ENCODE measurements at regions not wholly inside any gene's neighbourhood (a gene's known extent, or its start where the extent isn't known, plus 50 kb on each side); places are given as distances from the start of the nearest gene placed in this dataset.
A peak's percentile ranks its signal among the peaks of the same experiment; 100 is the strongest.

- Histone ChIP-seq H3K36me3 (ENCODE audit: control insufficient read depth, insufficient read depth, low read length) (peaks cover 9% of the 10 kb centered on the region), H3K9me3 (0 out of 2 replicates have a peak, but pooled peaks cover 13% of the 10 kb centered on the region), H3K4me1 (no peaks in the 10 kb centered on the region), H3K27me3 (replicated peaks; ENCODE audit: control insufficient read depth, insufficient read depth, low read length) (no peaks in the 10 kb centered on the region), H3K4me3 (ENCODE audit: low read depth, low read length) (no peak overlapping the region)
- Mint-ChIP-seq H3K4me1 (ENCODE audit: low read depth, unreplicated experiment) (no peaks in the 10 kb centered on the region), H3K36me3 (ENCODE audit: insufficient read depth, unreplicated experiment) (peaks cover 76% of the 10 kb centered on the region), H3K4me3 (ENCODE audit: unreplicated experiment) (no peak overlapping the region), H3K27ac (ENCODE audit: unreplicated experiment) (no peak overlapping the region), H3K27me3 (ENCODE audit: insufficient read depth, unreplicated experiment) (no peaks in the 10 kb centered on the region), H3K9me3 (ENCODE audit: unreplicated experiment) (peaks cover 9% of the 10 kb centered on the region)
- peak in 1 of 2 experiments; percentile 29 for DNase-seq
- no peak for TF ChIP-seq CTCF (IDR thresholded peaks at IDR 0.05; ENCODE audit: insufficient read depth in 1 of 2, low read depth in 1 of 2, low read length in 1 of 2, severe bottlenecking in 1 of 2, unreplicated experiment in 1 of 2)
- ChIA-PET POLR2A (no interaction called here), CTCF (interaction anchor here (0.6 kb wide), 1 partner anchor 318 kb away, joined by 3 read pairs; no protein-coding TSS in a partner anchor)
- intact Hi-C loops (cut with micrococcal nuclease; ENCODE audit: unreplicated experiment) = no loop called here
- BruUV-seq (replicated peaks) = no TSS peak
Observed at GRCh38 chr11:70493891-70494290, 95.6 kb downstream of the CTTN start.

GRCh38 chr11:70494559-70495350, 96.4 kb downstream of the CTTN start:
- Mint-ChIP-seq H3K27ac (ENCODE audit: unreplicated experiment) (no peak overlapping the region), H3K4me1 (ENCODE audit: low read depth, unreplicated experiment) (no peaks in the 10 kb centered on the region), H3K9me3 (ENCODE audit: unreplicated experiment) (peaks cover 9% of the 10 kb centered on the region), H3K4me3 (ENCODE audit: unreplicated experiment) (no peak overlapping the region), H3K36me3 (ENCODE audit: insufficient read depth, unreplicated experiment) (peaks cover 74% of the 10 kb centered on the region), H3K27me3 (ENCODE audit: insufficient read depth, unreplicated experiment) (no peaks in the 10 kb centered on the region)
- peak in 1 of 2 experiments; percentile 29 for DNase-seq
- no peaks in the 10 kb centered on the region for H3K4me1 ChIP-seq
- ChIA-PET POLR2A (no interaction called here), CTCF (no interaction called here)
- H3K4me3 ChIP-seq (ENCODE audit: low read depth, low read length) = no peak overlapping the region
- peaks cover 11% of the 10 kb centered on the region for H3K36me3 ChIP-seq (ENCODE audit: control insufficient read depth, insufficient read depth, low read length)
- intact Hi-C loops (cut with micrococcal nuclease; ENCODE audit: unreplicated experiment) = no loop called here
- no peaks in the 10 kb centered on the region for H3K27me3 ChIP-seq (replicated peaks; ENCODE audit: control insufficient read depth, insufficient read depth, low read length)
- H3K9me3 ChIP-seq = 0 out of 2 replicates have a peak, but pooled peaks cover 13% of the 10 kb centered on the region
- BruUV-seq (replicated peaks) = no TSS peak
- TF ChIP-seq CTCF (IDR thresholded peaks at IDR 0.05; ENCODE audit: insufficient read depth in 1 of 2, low read depth in 1 of 2, low read length in 1 of 2, severe bottlenecking in 1 of 2, unreplicated experiment in 1 of 2) = no peak

- Histone ChIP-seq H3K4me3 (ENCODE audit: low read depth, low read length) (no peak overlapping the region), H3K27me3 (replicated peaks; ENCODE audit: control insufficient read depth, insufficient read depth, low read length) (no peaks in the 10 kb centered on the region), H3K36me3 (ENCODE audit: control insufficient read depth, insufficient read depth, low read length) (peaks cover 11% of the 10 kb centered on the region), H3K9me3 (0 out of 2 replicates have a peak, but pooled peaks cover 11% of the 10 kb centered on the region), H3K4me1 (no peaks in the 10 kb centered on the region)
- BruUV-seq (replicated peaks) = no TSS peak
- ChIA-PET POLR2A (no interaction called here), CTCF (no interaction called here)
- Mint-ChIP-seq H3K27ac (ENCODE audit: unreplicated experiment) (no peak overlapping the region), H3K4me1 (ENCODE audit: low read depth, unreplicated experiment) (no peaks in the 10 kb centered on the region), H3K36me3 (ENCODE audit: insufficient read depth, unreplicated experiment) (peaks cover 70% of the 10 kb centered on the region), H3K9me3 (ENCODE audit: unreplicated experiment) (peaks cover 9% of the 10 kb centered on the region), H3K27me3 (ENCODE audit: insufficient read depth, unreplicated experiment) (no peaks in the 10 kb centered on the region), H3K4me3 (ENCODE audit: unreplicated experiment) (no peak overlapping the region)
- DNase-seq = no peak
- intact Hi-C loops (cut with micrococcal nuclease; ENCODE audit: unreplicated experiment) = no loop called here
- no peak for TF ChIP-seq CTCF (IDR thresholded peaks at IDR 0.05; ENCODE audit: insufficient read depth in 1 of 2, low read depth in 1 of 2, low read length in 1 of 2, severe bottlenecking in 1 of 2, unreplicated experiment in 1 of 2)
Observed at GRCh38 chr11:70495351-70496310, 97.3 kb downstream of the CTTN start.

Measured in Caco-2 (cell line).